Adrenal gland (tissue), 9 donors: ENCODE measurements at regions not wholly inside any gene's neighbourhood (a gene's known extent, or its start where the extent isn't known, plus 50 kb on each side); places are given as distances from the start of the nearest gene placed in this dataset.

Source experiments
- DNase-seq, 7 donors: peaks; one replicate each; pipeline ENCODE4 v3.0.0-alpha.2; 2019 to 2020
- H3K27ac ChIP-seq, 5 donors: fragments of 200-600 bp; sonication (generic) in 4 of 5; 1 replicate in 3 of 5; 2 replicates in 2 of 5; pipeline versions ENCODE4 v1.5.1 to v1.8.0; 2016 to 2020; ENCODE audit warnings: mild to moderate bottlenecking in 1 of 5
- H3K27me3 ChIP-seq: fragments of 200-600 bp; 2 replicates; pipeline ENCODE4 v1.8.0; 2021
- H3K36me3 ChIP-seq, 2 donors: fragments of 200-600 bp; replicated peaks in 1 of 2; 1 replicate in 1 of 2; 2 replicates in 1 of 2; pipeline versions ENCODE4 v1.5.1 to v1.8.0; 2018 to 2022
- H3K4me1 ChIP-seq, 2 donors: fragments of 200-600 bp; replicated peaks in 1 of 2; 1 replicate in 1 of 2; 2 replicates in 1 of 2; pipeline versions ENCODE4 v1.5.1 to v1.8.0; 2018 to 2021
- H3K4me3 ChIP-seq, 4 donors: fragments of 200-600 bp; sonication (generic) in 3 of 4; one replicate each; pipeline ENCODE4 v1.5.1; 2016 to 2018
- H3K9me3 ChIP-seq, 3 donors: fragments of 200-600 bp; sonication (generic) in 1 of 3; replicated peaks in 1 of 3; 1 replicate in 2 of 3; 2 replicates in 1 of 3; pipeline versions ENCODE4 v1.5.1 to v1.8.0; 2016 to 2021
- POLR2A ChIP-seq, 2 donors: fragments of 450-650 bp; IDR thresholded peaks; one replicate each; pipeline ENCODE4 v1.6.1; 2017; ENCODE audit warnings: antibody characterized with exemption in 2 of 2, mild to moderate bottlenecking in 2 of 2, moderate library complexity in 1 of 2
- WGBS, 4 donors: extraction: QIAGEN DNeasy Blood & Tissue Kit in 2 of 4; methylation state at CpG; one replicate each; pipeline versions ENCODE4 v1.1.5 to v1.1.7; 2013 to 2017; 5-methylcytosine and 5-hydroxymethylcytosine counted together
- intact Hi-C, 2 donors: fragments of 100-400 bp; cut with DNase I; formaldehyde crosslinking; loops; one replicate each; pipeline versions ENCODE4 v1.14.1 to v1.15.0; 2022 to 2023
- TF ChIP-seq, protein P1 (sequence below), 6 experiments: fragments of 450-650 bp in 4 of 6; fragments of 200-600 bp in 2 of 6; sonication (generic) in 1 of 6; IDR thresholded peaks; 1 replicate in 5 of 6; 2 replicates in 1 of 6; pipeline versions ENCODE4 v1.5.1 to v1.8.0; 2016 to 2021; ENCODE audit warnings: antibody characterized with exemption in 6 of 6, mild to moderate bottlenecking in 2 of 6, moderate library complexity in 1 of 6
- donor health status: healthy with polysubstance abuse.
- donor health status: Bipolar disorder and iron deficiency.
- donor health status: DM: yes; HTN: yes; CAD: no.
- donor health status: DM: no; HTN: no; CAD: no.
- donor health status: DM: no; HTN: no; CAD: no.

DNA sequence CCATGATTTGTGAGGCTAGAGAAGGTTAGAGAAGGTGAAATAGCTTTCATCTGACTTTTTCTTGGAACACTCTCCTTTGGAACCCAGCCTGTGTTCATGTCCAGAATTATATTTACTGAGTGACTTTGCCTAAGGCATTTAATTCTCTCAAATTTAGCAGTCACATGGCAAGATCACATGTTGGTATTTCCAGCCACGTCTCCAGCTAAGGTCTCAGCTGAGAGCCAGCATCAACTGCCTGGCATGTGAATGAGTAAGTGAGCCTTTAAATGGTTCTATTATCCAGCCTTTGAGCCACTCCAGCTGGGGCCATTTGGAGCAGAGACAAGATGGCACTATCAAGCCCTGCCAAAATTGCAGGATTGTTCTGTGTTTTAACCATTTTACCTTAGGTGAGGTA, 130.2 kb upstream of the SGO1 start:
- Histone ChIP-seq H3K4me3 (no peak overlapping the region), H3K4me1 (no peaks in the 10 kb centered on the region), H3K27ac (no peak overlapping the region), H3K36me3 (no peaks in the 10 kb centered on the region), H3K9me3 (no peaks in the 10 kb centered on the region), H3K27me3 (no peaks in the 10 kb centered on the region)
- TF ChIP-seq, protein P1, sequence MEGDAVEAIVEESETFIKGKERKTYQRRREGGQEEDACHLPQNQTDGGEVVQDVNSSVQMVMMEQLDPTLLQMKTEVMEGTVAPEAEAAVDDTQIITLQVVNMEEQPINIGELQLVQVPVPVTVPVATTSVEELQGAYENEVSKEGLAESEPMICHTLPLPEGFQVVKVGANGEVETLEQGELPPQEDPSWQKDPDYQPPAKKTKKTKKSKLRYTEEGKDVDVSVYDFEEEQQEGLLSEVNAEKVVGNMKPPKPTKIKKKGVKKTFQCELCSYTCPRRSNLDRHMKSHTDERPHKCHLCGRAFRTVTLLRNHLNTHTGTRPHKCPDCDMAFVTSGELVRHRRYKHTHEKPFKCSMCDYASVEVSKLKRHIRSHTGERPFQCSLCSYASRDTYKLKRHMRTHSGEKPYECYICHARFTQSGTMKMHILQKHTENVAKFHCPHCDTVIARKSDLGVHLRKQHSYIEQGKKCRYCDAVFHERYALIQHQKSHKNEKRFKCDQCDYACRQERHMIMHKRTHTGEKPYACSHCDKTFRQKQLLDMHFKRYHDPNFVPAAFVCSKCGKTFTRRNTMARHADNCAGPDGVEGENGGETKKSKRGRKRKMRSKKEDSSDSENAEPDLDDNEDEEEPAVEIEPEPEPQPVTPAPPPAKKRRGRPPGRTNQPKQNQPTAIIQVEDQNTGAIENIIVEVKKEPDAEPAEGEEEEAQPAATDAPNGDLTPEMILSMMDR (IDR thresholded peaks at IDR 0.05), result no peak
- no peak for TF ChIP-seq POLR2A (IDR thresholded peaks at IDR 0.05)
- 0 to 42% (median 15%) methylated on average over 1 of the region's 1 CpG for WGBS, 4 donors
- intact Hi-C loops, result no loop called here
- no peak for DNase-seq

DNA sequence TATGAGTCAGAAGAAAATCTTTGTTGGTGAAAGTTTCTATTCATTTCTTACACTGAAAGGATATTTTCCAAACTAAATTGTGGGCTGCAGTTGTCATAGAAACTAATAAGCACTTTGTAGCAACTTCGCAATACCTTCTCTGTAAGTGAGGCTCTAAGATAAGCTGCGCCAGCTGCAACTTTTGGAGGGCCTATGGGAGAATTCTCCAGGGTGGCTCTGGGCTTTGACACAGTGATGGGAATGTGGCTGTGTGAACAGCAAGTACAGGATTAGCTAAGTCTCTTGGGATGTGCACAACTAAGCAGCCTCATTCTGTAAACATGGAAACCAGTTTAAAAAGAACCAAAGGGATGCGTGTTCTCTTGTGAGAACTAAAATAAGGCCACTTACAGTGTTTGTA, 124.6 kb upstream of the SGO1 start:
- no peak for TF ChIP-seq POLR2A (IDR thresholded peaks at IDR 0.05)
- TF ChIP-seq, protein P1 (IDR thresholded peaks at IDR 0.05), result no peak
- Histone ChIP-seq H3K27me3 (no peaks in the 10 kb centered on the region), H3K4me1 (no peaks in the 10 kb centered on the region), H3K4me3 (no peak overlapping the region), H3K27ac (no peak overlapping the region), H3K9me3 (no peaks in the 10 kb centered on the region), H3K36me3 (no peaks in the 10 kb centered on the region)
- intact Hi-C loops, result no loop called here
- 81 to 96% (median 94%) methylated on average over 3 of the region's 3 CpGs for WGBS, 4 donors
- DNase-seq, result no peak

DNA sequence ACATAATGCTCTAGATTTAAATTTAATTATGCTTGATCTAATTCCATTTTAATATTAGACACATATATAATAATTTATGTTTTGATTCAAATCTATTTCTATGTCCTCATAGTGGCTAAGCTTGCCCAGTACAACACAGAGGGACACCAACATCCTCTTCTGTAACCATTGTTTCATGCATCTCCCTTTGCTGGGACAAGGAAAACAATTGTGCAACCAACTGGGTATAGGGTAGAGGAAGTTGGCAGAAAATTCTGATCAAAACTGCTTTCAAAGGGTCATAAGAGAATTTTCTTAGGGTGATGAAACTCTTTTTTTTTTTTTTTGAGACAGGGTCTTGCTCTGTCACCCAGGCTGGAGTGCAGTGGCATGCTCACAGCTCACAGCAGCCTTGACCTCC, 121.4 kb upstream of the SGO1 start:
- Histone ChIP-seq H3K27me3 (no peaks in the 10 kb centered on the region), H3K4me1 (no peaks in the 10 kb centered on the region), H3K9me3 (no peaks in the 10 kb centered on the region), H3K36me3 (no peaks in the 10 kb centered on the region), H3K4me3 (no peak overlapping the region), H3K27ac (no peak overlapping the region)
- TF ChIP-seq, protein P1 (IDR thresholded peaks at IDR 0.05), result no peak
- no peak for TF ChIP-seq POLR2A (IDR thresholded peaks at IDR 0.05)
- no peak for DNase-seq
- intact Hi-C loops, result no loop called here

DNA sequence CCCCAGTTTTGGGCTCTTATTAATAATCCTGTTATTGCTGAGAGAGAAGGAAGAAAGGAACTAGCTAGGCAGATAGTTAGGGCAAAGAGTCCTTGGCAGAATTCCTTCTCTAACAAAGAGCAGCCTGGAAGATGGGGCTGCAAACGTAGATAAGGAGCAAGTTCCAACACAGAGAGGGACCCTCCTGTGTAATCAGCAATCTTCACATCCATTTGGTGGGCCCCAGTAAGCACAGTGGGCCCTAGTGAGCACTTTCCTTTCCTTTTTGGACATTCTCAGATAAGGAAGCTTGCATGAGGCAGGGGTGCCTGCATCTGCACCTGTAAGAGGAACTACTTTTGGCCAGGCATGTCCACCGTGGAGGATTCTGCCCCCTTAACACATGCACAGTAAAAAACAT, 119.6 kb upstream of the SGO1 start:
- WGBS, 4 donors, result 59 to 85% (median 67%) methylated on average over 2 of the region's 2 CpGs

More for the DNA sequence above, 119.6 kb upstream of the SGO1 start:
- no peak overlapping the region for H3K27ac ChIP-seq
- no peak for DNase-seq
- H3K27me3 ChIP-seq, result no peaks in the 10 kb centered on the region
- intact Hi-C loops, result no loop called here
- H3K4me1 ChIP-seq, result no peaks in the 10 kb centered on the region
- H3K9me3 ChIP-seq, result no peaks in the 10 kb centered on the region
- no peak overlapping the region for H3K4me3 ChIP-seq
- no peaks in the 10 kb centered on the region for H3K36me3 ChIP-seq
- TF ChIP-seq, protein P1 (IDR thresholded peaks at IDR 0.05), result no peak
- no peak for TF ChIP-seq POLR2A (IDR thresholded peaks at IDR 0.05)
